Transverse colon (tissue), 4 donors: ENCODE measurements at regions not wholly inside any gene's neighbourhood (a gene's known extent, or its start where the extent isn't known, plus 50 kb on each side); places are given as distances from the start of the nearest gene placed in this dataset.

ENCODE experiments used
- DNase-seq: peaks from one replicate; pipeline ENCODE4 v3.0.0-alpha.2; 2019
- H3K27ac ChIP-seq, 4 donors: fragments of 200-600 bp; sonication (generic); 2 replicates each; pipeline ENCODE4 v1.5.1; 2016 to 2018; ENCODE audit warnings: inconsistent platforms in 4 of 4
- H3K27me3 ChIP-seq: fragments of 200-600 bp; sonication (generic); 2 replicates; pipeline ENCODE4 v1.5.1; 2017; ENCODE audit warnings: inconsistent platforms
- H3K36me3 ChIP-seq, 4 donors: fragments of 200-600 bp; sonication (generic); 2 replicates each; pipeline ENCODE4 v1.5.1; 2017 to 2019; ENCODE audit warnings: inconsistent platforms in 4 of 4
- H3K4me1 ChIP-seq, 4 donors: fragments of 200-600 bp; sonication (generic); 2 replicates each; pipeline ENCODE4 v1.5.1; 2017 to 2020; ENCODE audit warnings: inconsistent platforms in 4 of 4
- H3K4me3 ChIP-seq, 4 donors: fragments of 200-600 bp; sonication (generic); 1 replicate in 1 of 4; 2 replicates in 3 of 4; pipeline versions ENCODE4 v1.5.1 to v1.6.1; 2017 to 2019; ENCODE audit warnings: inconsistent platforms in 4 of 4
- H3K9me3 ChIP-seq, 2 donors: fragments of 200-600 bp; sonication (generic); 2 replicates each; pipeline ENCODE4 v1.5.1; 2017 to 2019; ENCODE audit warnings: inconsistent platforms in 2 of 2
- EP300 ChIP-seq: sonication (generic); formaldehyde crosslinking; IDR thresholded peaks from one replicate; pipeline ENCODE4 v1.6.1; 2017; ENCODE audit warnings: antibody characterized with exemption, low read depth
- POLR2A ChIP-seq: fragments of 450-650 bp; IDR thresholded peaks from one replicate; pipeline ENCODE4 v1.6.1; 2016; ENCODE audit warnings: antibody characterized with exemption, mild to moderate bottlenecking, moderate library complexity
- POLR2AphosphoS5 ChIP-seq, 3 donors: sonication (generic); formaldehyde crosslinking; IDR thresholded peaks; one replicate each; pipeline ENCODE4 v1.6.1; 2016; ENCODE audit warnings: antibody characterized with exemption in 3 of 3
- WGBS, 2 donors: methylation state at CpG; one replicate each; pipeline ENCODE4 v1.1.5; 2018; ENCODE audit warnings: low coverage in 1 of 2; 5-methylcytosine and 5-hydroxymethylcytosine counted together
- in situ Hi-C, 4 donors: fragments of 200-750 bp; cut with MboI; loops; one replicate each; pipeline versions ENCODE4 v1.15.0 to v1.15.1; 2017; ENCODE audit warnings: low sequenced_read_pairs in 3 of 4, low pct_ligation_motif_present in 1 of 4, low pct_unique_long_range_greater_than_20kb in 1 of 4
- intact Hi-C: fragments of 100-400 bp; cut with DNase I; formaldehyde crosslinking; loops from one replicate; pipeline ENCODE4 v1.15.1; 2023; ENCODE audit warnings: low total_unique reads
- TF ChIP-seq, protein P1 (sequence below), 5 experiments: fragments of 200-600 bp in 3 of 5; fragments of 450-650 bp in 2 of 5; sonication (generic) in 3 of 5; IDR thresholded peaks; 1 replicate in 2 of 5; 2 replicates in 3 of 5; pipeline ENCODE4 v1.5.1; 2016 to 2017; ENCODE audit warnings: antibody characterized with exemption in 5 of 5, inconsistent platforms in 3 of 5, mild to moderate bottlenecking in 2 of 5, moderate library complexity in 1 of 5

DNA sequence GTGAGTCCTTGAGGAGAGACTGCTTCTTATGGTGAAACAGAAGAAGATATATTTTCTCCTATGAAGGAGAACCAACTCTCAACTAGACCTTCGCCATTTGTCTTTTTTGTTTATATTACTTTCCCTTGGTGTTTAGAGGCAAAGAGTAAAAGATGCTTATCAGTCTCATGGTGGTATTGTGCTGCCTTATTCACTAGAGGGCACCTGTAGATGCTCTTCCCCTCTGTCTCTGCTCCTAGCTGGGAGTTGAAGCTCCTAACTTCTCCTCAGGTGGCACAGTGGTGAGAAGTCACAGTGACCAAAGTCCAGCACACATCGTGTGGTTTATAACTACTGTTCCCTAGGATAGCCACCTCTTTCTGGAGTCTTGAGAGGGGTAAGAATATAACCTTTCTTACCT lies 1359.6 kb downstream of the PLA2G4A start:
- intact Hi-C loops (no loop called here), in situ Hi-C loops (no loop called here)
- TF ChIP-seq EP300 (no peak), POLR2AphosphoS5 (IDR thresholded peaks at IDR 0.05) (no peak), POLR2A (no peak)
- TF ChIP-seq, protein P1, sequence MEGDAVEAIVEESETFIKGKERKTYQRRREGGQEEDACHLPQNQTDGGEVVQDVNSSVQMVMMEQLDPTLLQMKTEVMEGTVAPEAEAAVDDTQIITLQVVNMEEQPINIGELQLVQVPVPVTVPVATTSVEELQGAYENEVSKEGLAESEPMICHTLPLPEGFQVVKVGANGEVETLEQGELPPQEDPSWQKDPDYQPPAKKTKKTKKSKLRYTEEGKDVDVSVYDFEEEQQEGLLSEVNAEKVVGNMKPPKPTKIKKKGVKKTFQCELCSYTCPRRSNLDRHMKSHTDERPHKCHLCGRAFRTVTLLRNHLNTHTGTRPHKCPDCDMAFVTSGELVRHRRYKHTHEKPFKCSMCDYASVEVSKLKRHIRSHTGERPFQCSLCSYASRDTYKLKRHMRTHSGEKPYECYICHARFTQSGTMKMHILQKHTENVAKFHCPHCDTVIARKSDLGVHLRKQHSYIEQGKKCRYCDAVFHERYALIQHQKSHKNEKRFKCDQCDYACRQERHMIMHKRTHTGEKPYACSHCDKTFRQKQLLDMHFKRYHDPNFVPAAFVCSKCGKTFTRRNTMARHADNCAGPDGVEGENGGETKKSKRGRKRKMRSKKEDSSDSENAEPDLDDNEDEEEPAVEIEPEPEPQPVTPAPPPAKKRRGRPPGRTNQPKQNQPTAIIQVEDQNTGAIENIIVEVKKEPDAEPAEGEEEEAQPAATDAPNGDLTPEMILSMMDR (IDR thresholded peaks at IDR 0.05): no peak
- Histone ChIP-seq H3K4me1 (no peaks in the 10 kb centered on the region), H3K4me3 (no peak overlapping the region), H3K27me3 (no peaks in the 10 kb centered on the region), H3K27ac (no peak overlapping the region), H3K9me3 (no peaks in the 10 kb centered on the region), H3K36me3 (no peaks in the 10 kb centered on the region)
- 60 to 79% methylated on average over 2 of the region's 2 CpGs for WGBS, 2 donors
- no peak for DNase-seq

DNA sequence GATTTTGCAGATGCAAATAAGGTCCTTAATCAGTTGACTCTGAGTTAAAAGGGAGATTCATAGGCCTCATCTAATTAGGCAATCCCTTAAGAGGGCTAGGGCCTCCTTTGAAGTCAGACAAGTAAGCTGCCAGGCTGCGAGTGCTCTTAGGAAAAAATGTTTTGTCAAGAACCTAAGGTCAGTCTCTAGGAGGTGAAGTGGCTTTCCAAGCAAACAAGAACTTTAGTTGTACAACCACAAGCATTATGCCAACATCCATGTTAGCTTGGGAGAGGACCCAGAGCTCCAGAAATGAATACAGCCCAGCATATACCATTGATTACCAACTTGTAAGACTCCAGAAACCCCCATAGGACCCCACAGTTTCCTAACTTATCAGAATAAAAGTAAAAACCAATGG lies 1366.2 kb downstream of the PLA2G4A start:
- Histone ChIP-seq H3K4me1 (no peaks in the 10 kb centered on the region), H3K27me3 (no peaks in the 10 kb centered on the region), H3K27ac (no peak overlapping the region), H3K4me3 (no peak overlapping the region), H3K9me3 (no peaks in the 10 kb centered on the region), H3K36me3 (no peaks in the 10 kb centered on the region)
- WGBS, 2 donors: 89% methylated on average over 1 of the region's 1 CpG; no CpG with 5 or more reads in 1 of the 2 donors
- in situ Hi-C loops: no loop called here
- no peak for TF ChIP-seq EP300
- no peak for TF ChIP-seq POLR2A
- TF ChIP-seq POLR2AphosphoS5 (IDR thresholded peaks at IDR 0.05): no peak
- TF ChIP-seq, protein P1 (IDR thresholded peaks at IDR 0.05): no peak
- no peak for DNase-seq
- intact Hi-C loops: no loop called here

DNA sequence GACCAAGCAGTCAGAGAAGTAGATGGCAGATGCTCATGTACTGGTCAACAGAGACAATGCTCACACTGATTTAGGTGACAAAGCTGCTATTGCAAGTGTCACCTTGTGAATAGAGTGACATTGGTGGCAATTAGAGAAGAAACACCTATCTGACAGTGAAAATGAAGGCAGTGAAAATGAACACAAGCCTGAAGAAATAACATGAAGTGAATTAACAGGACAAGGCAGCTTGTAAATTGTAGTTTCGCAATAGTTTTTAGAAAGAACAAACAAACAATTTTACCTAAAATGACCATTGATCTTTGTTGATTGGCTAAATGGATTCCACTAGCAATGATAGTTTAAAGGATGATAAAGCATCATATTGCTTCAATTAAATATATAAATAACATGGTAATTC lies 1389.5 kb downstream of the PLA2G4A start:
- H3K4me3 ChIP-seq: no peak overlapping the region
- intact Hi-C loops (no loop called here), in situ Hi-C loops (no loop called here)
- H3K36me3 ChIP-seq: no peaks in the 10 kb centered on the region
- H3K27me3 ChIP-seq: no peaks in the 10 kb centered on the region
- DNase-seq: no peak
- no peaks in the 10 kb centered on the region for H3K4me1 ChIP-seq
- TF ChIP-seq POLR2A (no peak), EP300 (no peak), POLR2AphosphoS5 (IDR thresholded peaks at IDR 0.05) (no peak)
- TF ChIP-seq, protein P1 (IDR thresholded peaks at IDR 0.05): no peak
- no peaks in the 10 kb centered on the region for H3K9me3 ChIP-seq
- no peak overlapping the region for H3K27ac ChIP-seq
- WGBS, 2 donors: 82 to 91% methylated on average over 1 of the region's 1 CpG

DNA sequence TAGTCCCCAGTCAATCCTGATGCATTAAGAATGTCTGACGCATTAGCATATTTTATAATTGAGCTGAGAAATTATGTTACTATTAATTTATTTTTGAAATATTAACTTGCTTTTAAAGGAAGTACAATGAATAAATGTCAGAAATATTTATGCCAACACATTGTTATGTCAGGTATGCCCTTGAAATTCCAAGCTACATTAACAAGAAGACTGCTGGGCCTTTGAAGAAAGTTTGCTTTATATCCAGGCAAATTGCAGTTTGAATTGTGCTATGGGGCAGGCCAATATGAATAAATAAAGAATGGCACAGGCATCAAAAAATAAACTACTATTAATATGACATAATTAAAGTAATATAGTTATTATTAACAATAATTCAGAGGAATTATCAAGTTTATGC lies 1391.3 kb downstream of the PLA2G4A start:
- in situ Hi-C loops: no loop called here

More for the DNA sequence above, 1391.3 kb downstream of the PLA2G4A start:
- H3K36me3 ChIP-seq: no peaks in the 10 kb centered on the region
- no peak overlapping the region for H3K27ac ChIP-seq
- no peaks in the 10 kb centered on the region for H3K27me3 ChIP-seq
- TF ChIP-seq, protein P1 (IDR thresholded peaks at IDR 0.05): no peak
- TF ChIP-seq POLR2AphosphoS5 (IDR thresholded peaks at IDR 0.05) (no peak), EP300 (no peak), POLR2A (no peak)
- no peak overlapping the region for H3K4me3 ChIP-seq
- no peak for DNase-seq
- H3K4me1 ChIP-seq: no peaks in the 10 kb centered on the region
- intact Hi-C loops: no loop called here
- WGBS, 2 donors: 98 to 100% methylated on average over 1 of the region's 1 CpG
- H3K9me3 ChIP-seq: no peaks in the 10 kb centered on the region
